KMS-11 (cell line): ENCODE measurements at regions not wholly inside any gene's neighbourhood (a gene's known extent, or its start where the extent isn't known, plus 50 kb on each side); places are given as distances from the start of the nearest gene placed in this dataset.
"Not testable (repeated sequence)": the region's sequence is repeated elsewhere in the genome, so short reads cannot be mapped to it uniquely, and the experiment has no call there.

Source experiments
- H2AFZ ChIP-seq: fragments of 200-600 bp; sonication (generic); 2 replicates; pipeline ENCODE4 v1.6.1; 2016; ENCODE audit warnings: antibody characterized with exemption, mixed run types, low read depth
- H3K27ac ChIP-seq: fragments of 200-600 bp; sonication (generic); 2 replicates; pipeline ENCODE4 v1.6.1; 2016; ENCODE audit warnings: mild to moderate bottlenecking, mixed run types
- H3K27me3 ChIP-seq: fragments of 200-600 bp; sonication (generic); 2 replicates; pipeline ENCODE4 v1.6.1; 2017; ENCODE audit warnings: mild to moderate bottlenecking, low read depth, mixed run types, moderate library complexity; ENCODE audit not compliant: insufficient read depth
- H3K36me3 ChIP-seq: fragments of 200-600 bp; sonication (generic); 2 replicates; pipeline ENCODE4 v1.6.1; 2017; ENCODE audit warnings: mild to moderate bottlenecking, mixed run types; ENCODE audit not compliant: insufficient read depth
- H3K4me1 ChIP-seq: fragments of 200-600 bp; sonication (generic); 2 replicates; pipeline ENCODE4 v1.6.1; 2016; ENCODE audit warnings: mild to moderate bottlenecking, low read depth, mixed run types; ENCODE audit not compliant: poor library complexity, severe bottlenecking
- H3K4me2 ChIP-seq: fragments of 200-600 bp; sonication (generic); 2 replicates; pipeline ENCODE4 v1.7.0; 2016; ENCODE audit warnings: mild to moderate bottlenecking, mixed run types
- H3K4me3 ChIP-seq: fragments of 200-600 bp; sonication (generic); IDR thresholded peaks from 2 replicates; pipeline ENCODE4 v1.6.1; 2017; ENCODE audit warnings: low read depth, low read length, mixed read lengths; ENCODE audit not compliant: insufficient read depth
- H3K79me2 ChIP-seq: fragments of 200-600 bp; sonication (generic); 2 replicates; pipeline ENCODE4 v1.6.1; 2016; ENCODE audit warnings: low read depth, mixed run types; ENCODE audit not compliant: insufficient read depth
- H3K9ac ChIP-seq: fragments of 200-600 bp; sonication (generic); 2 replicates; pipeline ENCODE4 v1.6.1; 2016; ENCODE audit warnings: mild to moderate bottlenecking, mixed run types
- H4K20me1 ChIP-seq: fragments of 200-600 bp; sonication (generic); 2 replicates; pipeline ENCODE4 v1.6.1; 2016; ENCODE audit warnings: mild to moderate bottlenecking, mixed run types; ENCODE audit not compliant: insufficient read depth

- H3K27ac ChIP-seq, H3K79me2 ChIP-seq, H4K20me1 ChIP-seq, H3K36me3 ChIP-seq, H3K4me2 ChIP-seq, H3K27me3 ChIP-seq, H2AFZ ChIP-seq, H3K9ac ChIP-seq, H3K4me1 ChIP-seq, H3K4me3 ChIP-seq: not testable (repeated sequence)
These were observed 67.6 kb upstream of the NBPF26 start for GRCh38 chr1:120656116-120656515.

GRCh38 chr1:120657804-120658203 is 65.9 kb upstream of the NBPF26 start:
- H4K20me1 ChIP-seq, H3K4me2 ChIP-seq, H3K27ac ChIP-seq: not testable (repeated sequence)

GRCh38 chr1:120658622-120659021 is 65.1 kb upstream of the NBPF26 start:
- H3K4me2 ChIP-seq, H3K9ac ChIP-seq, H3K27ac ChIP-seq, H3K4me3 ChIP-seq, H2AFZ ChIP-seq, H3K4me1 ChIP-seq, H4K20me1 ChIP-seq, H3K79me2 ChIP-seq, H3K36me3 ChIP-seq, H3K27me3 ChIP-seq: not testable (repeated sequence)

More at GRCh38 chr1:120657804-120658203, 65.9 kb upstream of the NBPF26 start:
- not testable (repeated sequence) for H3K4me1 ChIP-seq, H3K36me3 ChIP-seq, H3K27me3 ChIP-seq, H3K4me3 ChIP-seq, H2AFZ ChIP-seq, H3K79me2 ChIP-seq, H3K9ac ChIP-seq

GRCh38 chr1:120659133-120659532 is 64.6 kb upstream of the NBPF26 start:
- H3K27me3 ChIP-seq, H4K20me1 ChIP-seq, H3K79me2 ChIP-seq, H3K4me2 ChIP-seq, H3K4me1 ChIP-seq, H3K4me3 ChIP-seq, H3K9ac ChIP-seq, H3K27ac ChIP-seq, H2AFZ ChIP-seq, H3K36me3 ChIP-seq: not testable (repeated sequence)

GRCh38 chr1:120664376-120665249 is 59.1 kb upstream of the NBPF26 start:
- H3K9ac ChIP-seq, H3K4me3 ChIP-seq, H2AFZ ChIP-seq, H3K4me1 ChIP-seq, H3K4me2 ChIP-seq, H4K20me1 ChIP-seq, H3K79me2 ChIP-seq, H3K27me3 ChIP-seq, H3K36me3 ChIP-seq, H3K27ac ChIP-seq: not testable (repeated sequence)

GRCh38 chr1:120665250-120665577 is 58.5 kb upstream of the NBPF26 start:
- H2AFZ ChIP-seq, H3K4me2 ChIP-seq, H3K27me3 ChIP-seq, H3K4me3 ChIP-seq, H3K4me1 ChIP-seq, H4K20me1 ChIP-seq, H3K36me3 ChIP-seq, H3K79me2 ChIP-seq, H3K9ac ChIP-seq, H3K27ac ChIP-seq: not testable (repeated sequence)

GRCh38 chr1:120668187-120668586 is 55.6 kb upstream of the NBPF26 start:
- not testable (repeated sequence) for H4K20me1 ChIP-seq, H3K36me3 ChIP-seq, H3K27ac ChIP-seq, H3K4me1 ChIP-seq, H3K9ac ChIP-seq, H3K79me2 ChIP-seq, H3K27me3 ChIP-seq, H2AFZ ChIP-seq, H3K4me2 ChIP-seq, H3K4me3 ChIP-seq
